Right lobe of liver (tissue), 4 donors: ENCODE measurements at regions not wholly inside any gene's neighbourhood (a gene's known extent, or its start where the extent isn't known, plus 50 kb on each side); places are given as distances from the start of the nearest gene placed in this dataset.

Source experiments
- POLR2A ChIP-seq: fragments of 450-650 bp; IDR thresholded peaks from one replicate; pipeline ENCODE4 v1.6.1; 2017; ENCODE audit warnings: antibody characterized with exemption, mild to moderate bottlenecking
- TF ChIP-seq, protein P1 (sequence below), 4 donors: fragments of 200-600 bp in 3 of 4; fragments of 450-650 bp in 1 of 4; IDR thresholded peaks; one replicate each; pipeline versions ENCODE4 v1.5.1 to v1.8.0; 2016 to 2022; ENCODE audit warnings: antibody characterized with exemption in 4 of 4, mild to moderate bottlenecking in 2 of 4
- donor health status: DM: no; HTN: no; CAD: no.
- donor health status: DM: no; HTN: no; CAD: no.
- donor health status: DM: no; HTN: yes; CAD: no.

DNA sequence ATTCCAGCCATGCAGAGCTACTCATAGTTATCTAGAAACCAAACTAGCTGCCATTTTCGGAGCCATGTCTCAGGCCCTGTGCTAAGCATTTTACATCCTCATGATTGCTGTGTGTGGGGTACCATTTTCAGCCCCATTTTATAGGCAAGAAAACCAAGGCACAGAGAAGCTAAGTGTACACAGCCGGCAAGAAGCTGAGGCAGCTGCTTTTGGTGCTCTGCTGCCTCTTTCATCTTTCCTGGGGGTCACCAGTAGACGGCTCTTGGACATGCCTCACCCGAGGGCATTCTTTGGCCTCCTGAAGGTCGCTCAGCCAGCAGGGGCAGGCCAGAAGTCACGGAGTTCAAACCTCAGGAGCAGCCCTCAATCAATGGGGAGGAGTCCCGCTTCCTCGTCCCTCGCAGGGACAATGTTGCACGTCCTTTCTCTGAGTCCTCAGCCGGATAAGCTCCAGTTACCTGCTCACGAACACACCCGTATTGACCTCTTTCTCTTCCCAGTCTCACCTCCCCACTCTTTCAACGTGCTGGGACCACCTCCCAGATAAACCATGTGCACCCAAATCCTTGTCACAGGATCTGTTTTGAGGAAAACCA is 82.6 kb upstream of the BLCAP start:
- TF ChIP-seq, protein P1, sequence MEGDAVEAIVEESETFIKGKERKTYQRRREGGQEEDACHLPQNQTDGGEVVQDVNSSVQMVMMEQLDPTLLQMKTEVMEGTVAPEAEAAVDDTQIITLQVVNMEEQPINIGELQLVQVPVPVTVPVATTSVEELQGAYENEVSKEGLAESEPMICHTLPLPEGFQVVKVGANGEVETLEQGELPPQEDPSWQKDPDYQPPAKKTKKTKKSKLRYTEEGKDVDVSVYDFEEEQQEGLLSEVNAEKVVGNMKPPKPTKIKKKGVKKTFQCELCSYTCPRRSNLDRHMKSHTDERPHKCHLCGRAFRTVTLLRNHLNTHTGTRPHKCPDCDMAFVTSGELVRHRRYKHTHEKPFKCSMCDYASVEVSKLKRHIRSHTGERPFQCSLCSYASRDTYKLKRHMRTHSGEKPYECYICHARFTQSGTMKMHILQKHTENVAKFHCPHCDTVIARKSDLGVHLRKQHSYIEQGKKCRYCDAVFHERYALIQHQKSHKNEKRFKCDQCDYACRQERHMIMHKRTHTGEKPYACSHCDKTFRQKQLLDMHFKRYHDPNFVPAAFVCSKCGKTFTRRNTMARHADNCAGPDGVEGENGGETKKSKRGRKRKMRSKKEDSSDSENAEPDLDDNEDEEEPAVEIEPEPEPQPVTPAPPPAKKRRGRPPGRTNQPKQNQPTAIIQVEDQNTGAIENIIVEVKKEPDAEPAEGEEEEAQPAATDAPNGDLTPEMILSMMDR (IDR thresholded peaks at IDR 0.05), result no peak
- TF ChIP-seq POLR2A, result no peak
